ENCODE measurements at regions not wholly inside any gene's neighbourhood (a gene's known extent, or its start where the extent isn't known, plus 50 kb on each side); places are given as distances from the start of the nearest gene placed in this dataset.
"Not testable (repeated sequence)": the region's sequence is repeated elsewhere in the genome, so short reads cannot be mapped to it uniquely, and the experiment has no call there.

DNA sequence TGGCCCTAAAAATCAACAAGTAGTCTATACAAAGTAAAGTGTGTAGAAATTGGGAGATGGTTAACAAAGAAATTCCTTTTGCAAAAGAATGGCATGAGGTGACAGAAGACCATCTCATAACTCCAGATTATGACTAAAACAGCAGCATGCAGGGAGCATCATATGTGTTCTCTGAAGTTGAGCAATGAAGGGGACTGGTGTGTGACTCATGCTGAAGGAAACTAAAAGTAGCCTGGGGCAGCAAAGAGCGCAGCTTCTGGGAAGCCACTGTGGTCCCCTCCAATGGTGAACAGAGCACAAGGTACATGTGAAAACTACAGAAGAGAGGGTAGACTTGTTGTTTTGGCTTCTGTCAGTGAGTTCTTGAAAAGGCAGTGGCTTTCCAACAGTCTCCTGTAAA lies 133.4 kb downstream of the MACC1 start:
- DNase-seq, result peak; percentile 91

DNA sequence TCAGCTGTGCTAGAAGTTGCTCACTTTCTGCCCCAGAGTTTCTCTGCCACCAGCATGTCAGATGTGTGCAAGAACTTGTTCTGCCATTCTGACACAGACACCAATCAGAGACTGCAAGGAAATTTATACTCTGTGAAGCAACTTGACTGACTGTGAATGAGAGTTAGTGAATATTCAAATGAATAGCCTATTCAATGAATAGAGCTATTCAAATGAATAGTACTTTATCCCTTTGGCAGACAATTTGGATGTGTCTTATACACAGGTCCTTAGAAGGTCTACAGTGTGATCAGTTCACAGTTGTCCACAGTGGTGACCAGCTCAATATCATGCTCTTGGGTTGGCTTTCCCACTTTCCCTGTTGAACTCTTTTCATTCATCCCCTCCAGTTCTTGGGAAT lies 138.1 kb downstream of the MACC1 start:
- no peak for DNase-seq

GRCh38 chr7:20076835-20077234 lies 140.3 kb downstream of the MACC1 start:
- DNase-seq, result no peak

GRCh38 chr7:20075992-20076820 lies 141.0 kb downstream of the MACC1 start:
- DNase-seq, result no peak

GRCh38 chr7:20075440-20075839 lies 141.7 kb downstream of the MACC1 start:
- DNase-seq, result no peak

- DNase-seq, result not testable (repeated sequence)
These were observed 149.2 kb downstream of the MACC1 start for GRCh38 chr7:20068004-20068403.

GRCh38 chr7:20064974-20065862 lies 152.0 kb downstream of the MACC1 start:
- DNase-seq, result peak; percentile 68

DNA sequence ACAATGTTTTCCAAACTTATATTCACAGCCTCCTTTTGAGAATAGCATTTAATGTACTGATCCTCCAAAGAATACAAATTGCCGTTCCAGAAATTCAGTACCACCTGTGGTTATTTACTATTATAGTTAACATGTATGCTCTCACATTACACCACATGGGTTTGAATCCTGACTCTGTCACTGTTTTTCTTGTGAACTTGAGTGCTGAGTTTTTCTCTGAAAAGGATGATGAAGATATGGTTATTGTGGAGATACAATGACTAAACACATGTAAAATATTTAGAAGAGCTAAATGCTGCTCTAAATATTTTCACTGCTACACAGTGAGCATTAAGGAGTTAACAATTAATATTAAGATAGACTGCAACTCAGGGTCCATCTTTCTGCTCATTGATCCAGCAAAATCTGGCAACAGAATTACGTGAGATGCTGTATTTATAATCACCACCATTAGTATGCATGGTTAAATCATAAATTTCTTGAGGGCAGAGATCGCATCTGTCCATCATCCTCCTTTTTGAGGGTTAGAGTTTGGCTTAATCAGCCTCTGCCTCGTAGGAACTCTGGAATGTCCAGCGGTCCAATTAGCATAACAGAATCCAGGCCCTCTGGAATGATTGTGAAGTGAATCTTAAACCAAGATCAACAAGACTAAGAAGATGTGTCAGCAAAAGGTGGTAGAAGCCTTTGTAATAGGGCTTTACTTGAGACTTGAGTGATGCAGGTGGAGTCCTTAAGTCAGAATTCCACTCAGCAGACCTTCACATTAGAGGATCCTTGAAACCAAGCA lies 152.8 kb downstream of the MACC1 start:
- peak; percentile 60 for DNase-seq

DNA sequence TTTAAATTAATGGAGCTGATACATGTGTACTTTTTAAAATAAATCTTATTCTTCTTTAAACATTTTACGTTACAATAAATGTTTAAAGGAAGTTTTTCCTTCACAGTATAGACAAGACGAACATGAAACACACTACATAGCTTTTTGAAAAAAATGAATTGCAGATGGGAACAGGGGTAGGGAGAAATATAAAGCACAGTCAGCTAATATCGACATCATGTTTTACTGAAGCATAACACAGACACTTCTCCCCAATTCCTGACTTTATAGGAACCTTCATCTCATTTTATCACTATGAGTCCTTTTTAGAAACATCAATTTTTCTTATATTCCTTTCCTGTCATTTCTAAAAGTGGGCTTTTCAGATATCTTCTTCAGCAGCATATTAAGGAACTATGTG lies 153.5 kb downstream of the MACC1 start:
- DNase-seq, result no peak

DNA sequence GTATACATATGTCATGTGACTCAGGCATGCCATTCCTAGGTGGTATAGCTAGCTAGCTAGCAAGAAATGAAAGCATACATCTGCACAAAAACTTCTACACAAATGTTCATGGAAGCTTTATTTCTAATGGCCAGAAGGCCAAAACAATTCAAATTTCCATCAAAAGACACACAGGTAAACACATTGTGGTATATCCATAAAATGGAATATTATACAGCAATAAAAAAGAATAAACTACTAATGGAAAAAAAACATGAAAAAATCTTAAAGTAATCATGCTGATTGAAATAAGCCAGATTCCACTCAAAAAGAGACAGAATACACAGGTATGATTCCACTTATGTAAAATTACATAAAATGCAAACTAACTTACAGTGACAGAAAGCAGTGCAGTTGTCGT lies 154.3 kb downstream of the MACC1 start:
- DNase-seq, result no peak

GRCh38 chr7:20053334-20054104 lies 163.7 kb downstream of the MACC1 start:
- no peak for DNase-seq

DNA sequence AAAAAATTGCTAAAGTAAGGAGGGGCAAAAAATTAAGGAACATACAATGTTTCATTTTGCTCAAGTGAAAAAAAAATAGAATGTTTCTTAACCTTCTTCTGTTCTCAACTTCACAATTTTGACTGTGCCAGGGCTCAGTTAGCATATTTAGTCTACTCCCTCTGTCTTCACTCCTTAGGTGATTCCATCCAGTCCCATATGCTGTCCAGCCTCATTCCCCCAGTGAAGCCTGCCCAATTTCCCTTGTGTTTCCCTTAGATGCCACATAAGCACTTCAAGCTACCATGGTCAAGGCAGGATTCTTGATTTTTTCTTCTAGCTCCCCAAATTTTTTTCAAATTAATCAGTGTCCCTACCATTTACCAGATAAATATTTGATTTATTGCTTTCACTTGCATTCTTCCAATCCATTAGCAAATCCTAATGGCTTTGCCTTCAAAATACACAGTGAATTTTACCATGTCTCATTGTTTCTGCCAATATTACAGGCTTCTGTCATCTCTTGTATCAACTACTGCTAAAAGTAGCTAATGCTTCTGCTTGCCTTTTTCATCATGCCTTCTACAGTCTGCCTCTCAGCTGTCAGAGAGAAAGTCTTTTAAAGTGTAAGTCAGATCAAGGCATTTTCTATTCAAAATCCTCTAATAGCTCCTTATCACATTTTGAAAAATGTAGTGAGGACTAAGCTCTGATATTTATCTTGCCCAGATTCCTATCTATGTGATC lies 166.8 kb downstream of the MACC1 start:
- DNase-seq, result peak; percentile 60

DNA sequence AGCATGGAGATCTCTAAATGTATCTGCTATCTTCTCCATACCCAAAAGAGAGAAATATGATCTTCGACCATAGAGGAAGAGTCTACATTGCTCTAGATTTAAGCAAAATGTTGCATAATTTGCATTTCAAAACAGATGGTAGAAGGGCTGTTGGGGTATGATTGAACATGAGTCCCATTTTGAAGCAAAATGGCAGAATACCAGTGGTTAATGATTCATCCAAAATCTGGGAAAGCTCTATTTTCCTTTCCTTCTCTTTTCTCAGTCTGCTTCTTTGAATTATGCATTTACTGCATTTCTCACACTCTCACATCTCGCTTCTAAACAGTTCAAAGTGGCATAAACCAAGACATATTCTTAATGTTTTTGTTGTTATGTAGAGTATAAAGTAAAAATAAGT lies 178.5 kb downstream of the MACC1 start:
- DNase-seq, result no peak

- DNase-seq, result no peak
These were observed 181.8 kb downstream of the MACC1 start for GRCh38 chr7:20035279-20035875.

DNA sequence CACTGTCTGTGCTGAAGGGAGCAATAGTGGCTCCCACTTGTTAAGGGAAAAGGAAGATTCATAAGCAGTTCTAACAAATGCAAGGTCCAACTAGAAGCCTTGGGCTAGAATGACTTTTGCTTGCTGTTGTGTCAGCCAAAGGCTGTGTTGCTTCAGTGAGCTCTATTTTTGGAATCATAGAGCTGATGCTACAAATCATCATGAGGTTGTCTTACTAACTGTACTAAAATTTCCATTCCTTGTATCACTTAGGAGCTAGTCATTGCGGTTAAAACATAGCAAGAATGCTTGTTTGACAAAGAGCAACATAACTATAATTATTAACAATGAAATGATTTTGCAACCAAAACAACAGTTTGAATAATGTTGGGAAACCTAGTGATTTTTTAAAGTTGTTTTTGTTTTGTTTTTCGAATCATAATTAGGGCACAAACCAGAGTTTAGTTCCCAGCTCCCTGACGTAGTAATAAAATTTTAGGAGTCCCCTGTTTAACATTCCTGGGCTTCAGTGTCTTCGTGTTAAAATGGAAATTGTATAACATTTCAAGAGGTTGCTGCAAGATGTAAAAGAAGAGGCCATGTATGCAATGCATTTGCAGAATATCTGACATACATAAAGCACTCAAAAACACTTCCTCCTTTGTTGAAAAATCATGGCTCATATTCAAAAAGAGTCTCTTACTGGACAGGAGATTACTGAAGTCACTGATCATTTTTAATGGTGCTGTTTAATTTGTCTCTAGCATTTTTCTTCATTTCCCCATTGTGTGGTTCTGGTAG lies 183.4 kb downstream of the MACC1 start:
- no peak for DNase-seq

GRCh38 chr7:20032741-20033140 lies 184.4 kb downstream of the MACC1 start:
- no peak for DNase-seq

DNA sequence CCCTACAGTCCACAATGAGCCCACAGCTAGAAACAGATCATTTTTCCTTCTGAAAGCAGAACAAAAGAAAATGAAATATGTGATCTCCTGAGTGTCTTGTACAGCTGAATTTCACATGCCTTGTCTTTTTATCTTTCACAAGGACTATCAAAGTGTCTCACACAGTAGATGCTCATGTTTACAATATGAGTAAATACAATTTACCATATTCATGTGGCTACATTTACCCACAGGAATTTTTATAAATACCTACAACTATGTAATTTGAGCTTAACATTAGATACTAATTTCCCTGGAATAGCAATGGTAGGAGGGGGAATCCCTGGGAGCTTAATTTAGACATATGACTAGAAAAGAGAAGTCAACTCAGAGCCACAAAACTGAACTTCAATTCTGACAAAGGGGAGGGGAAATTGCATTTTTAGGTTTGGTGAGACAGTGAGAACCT lies 186.2 kb downstream of the MACC1 start:
- DNase-seq, result no peak

DNA sequence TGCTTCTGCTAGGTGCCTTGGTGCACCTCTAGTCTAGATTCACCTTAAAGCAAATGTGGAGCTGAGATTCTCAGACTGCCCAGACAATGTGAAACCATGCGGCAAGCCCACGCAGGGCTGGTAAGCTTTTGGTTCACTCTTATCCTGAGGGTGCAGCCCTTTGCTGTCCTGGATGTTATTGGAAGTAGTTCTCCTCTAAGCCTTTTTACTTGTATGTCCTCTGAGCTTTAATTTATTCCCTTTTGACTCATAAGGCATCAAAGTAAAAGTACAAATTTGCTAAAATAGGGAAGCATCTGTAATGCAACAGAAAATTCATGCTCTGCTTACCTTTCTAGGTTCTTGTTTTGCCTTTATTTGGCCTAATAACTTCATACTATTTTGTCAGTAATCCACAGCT lies 186.8 kb downstream of the MACC1 start:
- DNase-seq, result no peak

DNA sequence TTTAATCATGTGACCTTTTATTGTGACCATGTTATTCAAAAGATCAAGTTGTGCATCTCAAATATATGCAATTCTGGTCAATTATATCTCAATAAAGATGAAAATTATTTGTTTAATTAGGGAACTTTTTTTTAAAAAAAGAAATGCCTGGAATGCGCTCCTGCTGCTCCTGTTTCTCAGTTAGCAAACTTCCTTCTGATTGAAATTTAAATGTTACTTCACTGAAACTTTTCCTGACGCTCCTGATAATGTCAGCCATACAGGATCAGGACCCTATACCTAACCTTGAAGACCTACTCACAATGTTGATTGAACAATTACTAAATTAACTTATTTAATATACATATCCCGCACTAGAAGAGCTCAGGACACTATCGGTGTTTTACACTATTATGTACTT lies 190.4 kb downstream of the MACC1 start:
- no peak for DNase-seq

GRCh38 chr7:20021831-20022230 lies 195.4 kb downstream of the MACC1 start:
- DNase-seq, result no peak

Data from islet precursor cell (in vitro differentiated cells).